Activated T-cell treated with anti-CD3 and anti-CD28 coated beads, Interleukin-2, amount 50 U/mL, for 4 hours (primary cell): ENCODE measurements at regions not wholly inside any gene's neighbourhood (a gene's known extent, or its start where the extent isn't known, plus 50 kb on each side); places are given as distances from the start of the nearest gene placed in this dataset.
A peak's percentile ranks its signal among the peaks of the same experiment; 100 is the strongest.
"Not testable (repeated sequence)": the region's sequence is repeated elsewhere in the genome, so short reads cannot be mapped to it uniquely, and the experiment has no call there.

ENCODE experiments used
- ATAC-seq, 2 donors: fragments of 200-7000 bp; cut with Tn5 transposase; one replicate each; pipeline ENCODE4 v1.10.0; 2021
- DNase-seq: peaks from one replicate; pipeline ENCODE4 v3.0.0-alpha.2; 2020
- H3K27me3 Mint-ChIP-seq: one replicate; pipeline ENCODE4 v1.8.0; 2021; ENCODE audit warnings: low read depth, mixed read lengths
- H3K36me3 Mint-ChIP-seq: one replicate; pipeline ENCODE4 v1.8.0; 2022; ENCODE audit warnings: mixed read lengths; ENCODE audit not compliant: insufficient read depth
- H3K4me1 Mint-ChIP-seq: one replicate; pipeline ENCODE4 v1.8.0; 2021; ENCODE audit warnings: low read depth, mixed read lengths
- H3K4me3 Mint-ChIP-seq: one replicate; pipeline ENCODE4 v1.8.0; 2021; ENCODE audit warnings: mild to moderate bottlenecking, moderate library complexity, mixed read lengths
- H3K9me3 Mint-ChIP-seq: one replicate; pipeline ENCODE4 v1.8.0; 2021; ENCODE audit warnings: mixed read lengths

DNA sequence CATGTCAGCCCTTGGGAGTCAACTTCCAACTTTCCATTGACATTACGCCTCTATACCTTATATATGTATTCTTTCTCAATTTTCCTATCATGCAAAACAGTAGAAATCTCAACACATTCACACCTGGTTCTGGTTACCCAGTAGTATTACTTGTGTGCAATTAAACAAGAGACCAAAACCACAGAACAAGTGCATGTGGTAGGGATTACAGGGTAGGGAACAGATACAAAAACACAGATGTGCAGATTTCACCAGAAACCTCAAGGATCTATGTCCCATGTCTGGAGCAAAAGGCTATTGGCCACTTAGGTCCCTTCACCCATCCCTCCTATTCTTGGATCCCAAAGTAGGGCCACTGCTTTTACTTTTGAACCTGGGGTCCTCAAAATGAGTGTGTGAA lies 143.6 kb upstream of the ZCCHC13 start:
- peaks cover 3% of the 10 kb centered on the region for H3K9me3 Mint-ChIP-seq
- H3K4me1 Mint-ChIP-seq, result no peaks in the 10 kb centered on the region
- H3K36me3 Mint-ChIP-seq, result peaks cover 4% of the 10 kb centered on the region

DNA sequence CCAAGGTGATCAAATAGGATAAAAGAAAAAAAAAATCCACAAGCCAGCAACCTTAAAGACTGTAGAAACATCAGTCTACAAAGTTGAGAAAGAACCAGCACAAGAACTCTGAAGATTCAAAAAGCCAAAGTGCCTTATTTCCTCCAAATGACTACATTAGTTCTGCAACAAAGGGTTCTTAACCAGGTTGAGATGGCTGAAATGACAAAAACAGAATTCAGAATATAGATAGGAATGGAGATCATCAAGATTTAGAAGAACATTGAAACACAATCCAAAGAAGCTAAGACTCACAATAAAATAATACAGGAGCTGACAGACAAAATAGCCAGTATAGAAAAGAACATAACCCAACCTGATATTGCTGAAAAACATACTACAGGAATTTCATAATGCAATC lies 156.5 kb upstream of the ZCCHC13 start:
- Mint-ChIP-seq H3K27me3 (no peaks in the 10 kb centered on the region), H3K4me1 (no peaks in the 10 kb centered on the region), H3K36me3 (peaks cover 5% of the 10 kb centered on the region), H3K4me3 (no peak overlapping the region), H3K9me3 (peaks cover 11% of the 10 kb centered on the region)
- DNase-seq, result no peak
- ATAC-seq, result no peak

More for the DNA sequence above, 143.6 kb upstream of the ZCCHC13 start:
- no peak for DNase-seq
- no peaks in the 10 kb centered on the region for H3K27me3 Mint-ChIP-seq
- ATAC-seq, result no peak
- no peak overlapping the region for H3K4me3 Mint-ChIP-seq

DNA sequence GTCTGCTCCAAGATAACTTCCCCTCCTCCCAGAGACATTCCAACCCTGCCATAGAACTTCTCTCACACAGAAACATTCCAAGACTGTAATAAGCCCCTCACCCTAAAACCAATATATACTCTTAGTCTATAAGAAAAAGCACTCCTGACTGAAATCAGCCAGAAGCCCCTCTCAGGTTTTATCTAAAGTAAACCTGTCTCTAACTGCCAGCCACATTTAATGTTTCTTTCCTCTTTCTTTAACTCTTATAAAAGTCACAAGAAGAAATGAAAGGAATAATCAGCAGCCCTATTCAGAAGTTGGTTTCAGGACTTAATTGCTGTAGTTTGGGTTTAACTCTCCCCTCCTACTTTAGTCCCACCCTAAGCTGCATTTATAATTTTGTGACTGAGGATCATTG lies 165.0 kb upstream of the ZCCHC13 start:
- Mint-ChIP-seq H3K9me3 (no peaks in the 10 kb centered on the region), H3K4me3 (no peak overlapping the region)
- ATAC-seq, result no peak

DNA sequence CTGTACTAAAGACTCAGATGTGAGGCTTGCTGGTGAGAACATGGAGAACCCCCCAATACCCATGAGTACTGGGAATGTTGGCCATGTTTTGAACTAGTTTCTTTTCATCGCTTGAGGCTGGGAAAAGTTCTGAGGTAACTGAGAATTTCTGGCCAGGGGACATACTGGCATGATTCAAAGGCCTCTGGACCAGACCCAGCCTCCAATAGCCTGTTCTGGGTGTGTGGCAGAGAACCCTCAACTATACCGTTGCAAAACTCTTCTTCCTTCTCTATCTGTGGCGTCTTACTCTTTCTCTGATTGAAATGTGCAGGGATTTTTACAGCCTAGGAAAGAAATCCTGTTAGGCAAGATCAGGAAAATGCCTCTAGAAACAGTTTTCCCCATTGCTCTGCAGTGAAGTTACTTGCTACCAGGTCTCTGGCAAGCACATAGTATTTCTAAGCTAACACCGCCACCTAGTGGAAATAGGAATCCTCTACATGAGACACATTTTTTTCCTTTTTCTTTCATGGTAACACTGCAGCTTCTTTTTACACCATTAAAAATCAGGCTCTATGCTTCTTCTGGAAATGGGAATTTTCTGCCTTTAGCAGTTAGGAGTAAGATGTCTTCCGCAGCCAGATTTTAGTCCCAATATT lies 170.7 kb upstream of the ZCCHC13 start:
- DNase-seq, result no peak

More for the DNA sequence above, 165.0 kb upstream of the ZCCHC13 start:
- Mint-ChIP-seq H3K36me3 (peaks cover 2% of the 10 kb centered on the region), H3K27me3 (no peaks in the 10 kb centered on the region), H3K4me1 (no peaks in the 10 kb centered on the region)
- no peak for DNase-seq

DNA sequence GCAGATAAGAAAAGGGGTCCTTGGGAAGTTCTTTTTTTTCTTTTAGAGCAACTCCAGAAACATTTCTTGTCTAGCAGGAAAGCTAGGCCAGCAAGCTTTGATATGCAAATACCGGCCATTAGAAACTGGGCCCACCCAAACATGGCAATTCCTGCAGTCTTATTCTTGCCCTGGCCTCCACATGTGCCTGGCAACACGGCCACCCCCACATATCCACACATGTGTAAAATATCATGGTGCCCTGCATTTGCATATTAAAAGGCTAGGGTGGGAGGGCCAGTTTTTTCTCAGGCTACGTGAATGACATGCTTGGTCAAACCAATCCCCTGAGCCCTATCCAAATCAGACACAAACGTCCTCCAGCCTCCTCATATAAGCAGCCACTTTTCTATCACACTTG lies 171.7 kb upstream of the ZCCHC13 start:
- DNase-seq (no peak), ATAC-seq (no peak)
- Mint-ChIP-seq H3K27me3 (no peaks in the 10 kb centered on the region), H3K36me3 (no peaks in the 10 kb centered on the region), H3K4me1 (no peaks in the 10 kb centered on the region), H3K9me3 (no peaks in the 10 kb centered on the region), H3K4me3 (no peak overlapping the region)

More for the DNA sequence above, 170.7 kb upstream of the ZCCHC13 start:
- H3K4me3 Mint-ChIP-seq, result no peak overlapping the region
- H3K4me1 Mint-ChIP-seq, result no peaks in the 10 kb centered on the region
- no peaks in the 10 kb centered on the region for H3K36me3 Mint-ChIP-seq
- peak in 1 of 2 donors; percentile 66 for ATAC-seq
- no peaks in the 10 kb centered on the region for H3K9me3 Mint-ChIP-seq
- H3K27me3 Mint-ChIP-seq, result no peaks in the 10 kb centered on the region

DNA sequence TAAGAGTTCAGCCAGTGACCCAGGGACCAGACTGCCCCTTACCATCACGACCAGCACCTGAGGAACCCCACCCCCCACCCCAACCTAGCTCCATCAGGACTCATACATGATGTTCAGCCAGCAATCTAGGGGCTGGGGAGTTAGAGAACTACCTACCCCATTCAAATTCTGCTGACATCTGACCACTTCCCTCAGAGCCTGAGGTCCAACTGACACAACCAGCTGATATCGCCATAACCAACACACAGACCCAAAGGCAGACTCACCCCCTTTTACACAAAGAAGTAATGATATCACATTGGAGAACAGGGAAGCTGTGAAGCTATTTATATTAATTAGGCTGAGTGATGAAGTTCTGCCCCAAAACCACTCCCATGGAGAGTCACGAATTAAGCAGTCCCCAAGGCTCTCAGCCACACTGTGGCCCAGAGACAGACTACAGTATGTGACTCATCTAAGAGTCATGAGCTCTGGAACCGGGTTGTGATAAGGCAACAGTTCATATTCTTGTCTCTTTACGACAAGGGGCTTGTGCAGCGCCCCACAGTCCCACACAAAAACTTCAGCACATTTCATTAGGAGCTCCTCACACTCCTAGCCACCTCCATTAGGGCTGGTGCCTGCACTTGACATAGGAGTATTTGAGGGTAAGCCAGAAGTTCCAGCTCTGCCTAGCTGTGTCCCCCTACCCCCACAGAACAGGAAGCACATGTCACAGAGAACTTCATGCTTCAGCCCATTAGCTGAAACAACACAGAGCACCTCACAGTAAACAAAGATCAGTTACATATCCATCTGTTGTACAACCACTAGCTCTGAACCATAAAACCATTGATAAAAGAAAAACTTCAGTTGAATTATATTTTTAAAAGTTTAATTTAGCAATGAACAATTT lies 184.7 kb upstream of the ZCCHC13 start:
- no peaks in the 10 kb centered on the region for H3K36me3 Mint-ChIP-seq
- no peaks in the 10 kb centered on the region for H3K9me3 Mint-ChIP-seq
- peak in 1 of 2 donors; percentile 28 for ATAC-seq
- DNase-seq, result no peak
- no peaks in the 10 kb centered on the region for H3K27me3 Mint-ChIP-seq
- no peak overlapping the region for H3K4me3 Mint-ChIP-seq
- H3K4me1 Mint-ChIP-seq, result no peaks in the 10 kb centered on the region

DNA sequence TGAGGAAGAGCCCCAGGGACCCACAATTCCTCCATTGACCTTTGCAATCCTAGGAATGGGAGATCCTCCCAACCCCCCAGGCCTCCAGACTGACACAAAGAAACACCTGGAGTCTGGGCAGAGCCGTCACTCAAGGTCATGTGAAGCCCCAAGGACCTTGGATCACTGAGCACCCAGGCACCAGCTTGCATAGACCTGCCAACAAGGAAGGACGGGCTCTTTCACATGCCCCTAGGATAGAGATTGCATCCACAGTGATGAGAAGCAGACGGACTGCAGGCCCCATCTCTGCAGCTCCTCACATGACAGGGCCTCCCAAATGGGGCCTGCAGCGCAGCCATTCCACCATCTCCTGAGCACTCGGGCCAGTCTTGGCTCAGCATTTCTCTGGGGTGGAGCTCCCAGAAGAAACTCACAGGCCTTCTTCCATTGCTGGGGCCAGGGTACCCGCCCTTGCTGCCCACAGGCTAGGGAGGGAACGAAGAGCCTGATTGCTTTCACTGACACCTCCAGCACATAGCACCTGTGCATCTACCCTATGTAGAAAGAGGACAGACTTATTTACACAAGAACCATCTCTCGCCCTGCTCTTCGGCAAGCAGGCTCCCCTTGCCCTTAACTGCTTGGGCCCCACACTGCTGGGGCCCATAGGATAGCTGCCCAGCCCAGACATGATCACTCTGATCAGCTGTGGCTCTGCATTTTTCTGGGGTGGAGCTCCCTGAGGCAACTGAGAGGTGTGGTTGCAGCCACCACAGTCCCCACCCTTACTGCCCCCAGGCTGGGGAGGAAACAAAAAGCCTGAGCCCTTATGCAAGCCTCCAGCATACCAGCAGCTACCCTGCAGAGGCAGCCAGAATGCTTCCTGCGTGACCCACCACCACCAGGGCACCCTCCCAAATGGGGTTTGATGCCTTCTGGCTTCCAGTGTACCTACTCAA lies 185.7 kb upstream of the ZCCHC13 start:
- Mint-ChIP-seq H3K4me3 (no peak overlapping the region), H3K27me3 (no peaks in the 10 kb centered on the region), H3K36me3 (no peaks in the 10 kb centered on the region), H3K9me3 (no peaks in the 10 kb centered on the region), H3K4me1 (no peaks in the 10 kb centered on the region)
- DNase-seq (no peak), ATAC-seq (no peak)

DNA sequence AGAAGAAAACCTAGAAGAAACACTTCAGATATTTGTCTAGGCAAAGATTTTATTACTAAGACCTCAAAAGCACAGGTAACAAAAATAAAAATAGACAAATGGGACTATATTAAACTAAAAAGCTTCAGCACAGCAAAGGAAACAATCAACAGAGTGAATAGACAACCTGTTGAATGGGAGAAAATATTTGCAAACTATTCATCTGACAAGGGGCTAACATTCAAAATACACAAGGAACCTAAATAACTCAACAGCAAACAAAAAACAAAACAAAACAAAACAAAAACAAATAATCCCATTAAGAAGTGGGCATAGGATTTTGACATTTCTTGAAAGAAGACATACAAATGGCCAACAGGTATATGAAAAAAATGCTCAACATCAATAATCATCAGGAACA lies 192.7 kb upstream of the ZCCHC13 start:
- ATAC-seq, result no peak
- Mint-ChIP-seq H3K4me3 (no peak overlapping the region), H3K27me3 (no peaks in the 10 kb centered on the region), H3K36me3 (peaks cover 14% of the 10 kb centered on the region), H3K9me3 (peaks cover 3% of the 10 kb centered on the region), H3K4me1 (no peaks in the 10 kb centered on the region)
- DNase-seq, result no peak

DNA sequence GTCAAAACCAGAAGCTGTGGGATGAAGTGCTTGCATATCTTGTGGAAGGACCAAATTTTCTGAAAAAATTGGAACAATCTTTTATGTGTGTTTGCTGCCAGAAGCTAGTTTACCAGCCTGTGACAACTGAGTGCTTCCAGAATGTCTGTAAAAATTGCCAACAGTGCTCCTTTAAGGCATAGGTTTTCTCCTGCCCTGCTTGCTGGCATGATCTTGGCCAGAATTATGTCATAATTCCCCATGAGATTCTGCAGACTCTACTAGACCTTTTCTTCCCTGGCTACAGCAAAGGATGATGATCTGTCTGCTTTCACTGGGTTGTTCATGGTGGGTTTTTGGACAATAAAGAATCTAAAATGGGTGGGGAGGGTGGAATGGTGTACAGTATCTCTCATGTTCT lies 196.3 kb upstream of the ZCCHC13 start:
- peaks cover 20% of the 10 kb centered on the region for H3K36me3 Mint-ChIP-seq
- DNase-seq (no peak), ATAC-seq (no peak)
- peaks cover 3% of the 10 kb centered on the region for H3K9me3 Mint-ChIP-seq
- H3K4me1 Mint-ChIP-seq, result no peaks in the 10 kb centered on the region
- H3K4me3 Mint-ChIP-seq, result no peak overlapping the region
- H3K27me3 Mint-ChIP-seq, result no peaks in the 10 kb centered on the region

DNA sequence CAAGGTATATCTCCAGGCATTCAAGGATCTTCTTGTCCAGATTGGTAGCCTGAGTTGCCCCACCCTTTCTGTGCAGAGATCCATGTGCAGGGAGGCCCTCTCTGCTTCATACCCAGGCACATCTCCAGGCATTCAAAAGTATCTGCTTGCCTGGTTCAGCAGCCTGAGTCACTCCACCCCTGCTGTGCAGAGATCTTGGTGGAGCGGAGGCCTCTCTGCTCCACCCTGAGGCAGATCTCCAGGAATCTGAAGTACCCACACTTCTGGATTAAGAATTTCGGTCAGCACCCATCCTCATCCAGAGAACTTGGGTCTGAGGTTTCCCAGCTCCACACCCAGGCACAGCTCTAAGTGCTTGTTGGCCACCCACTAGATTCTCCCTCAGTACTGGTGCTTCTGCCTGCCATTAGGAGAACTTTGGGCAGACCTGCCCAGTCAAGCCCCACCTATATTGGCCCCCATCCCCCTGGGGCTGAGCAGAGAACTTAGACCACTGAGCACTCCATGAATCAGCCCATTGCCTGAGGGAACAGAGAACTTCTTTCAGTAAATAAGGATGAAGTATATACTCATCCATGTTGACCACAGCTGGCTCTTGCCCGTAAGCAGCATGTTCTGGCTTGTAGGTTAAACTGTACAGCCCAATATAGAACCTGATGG lies 199.5 kb upstream of the ZCCHC13 start:
- Mint-ChIP-seq H3K9me3 (no peaks in the 10 kb centered on the region), H3K4me3 (no peak overlapping the region), H3K4me1 (no peaks in the 10 kb centered on the region), H3K27me3 (no peaks in the 10 kb centered on the region), H3K36me3 (peaks cover 17% of the 10 kb centered on the region)
- no peak for ATAC-seq
- DNase-seq, result no peak

DNA sequence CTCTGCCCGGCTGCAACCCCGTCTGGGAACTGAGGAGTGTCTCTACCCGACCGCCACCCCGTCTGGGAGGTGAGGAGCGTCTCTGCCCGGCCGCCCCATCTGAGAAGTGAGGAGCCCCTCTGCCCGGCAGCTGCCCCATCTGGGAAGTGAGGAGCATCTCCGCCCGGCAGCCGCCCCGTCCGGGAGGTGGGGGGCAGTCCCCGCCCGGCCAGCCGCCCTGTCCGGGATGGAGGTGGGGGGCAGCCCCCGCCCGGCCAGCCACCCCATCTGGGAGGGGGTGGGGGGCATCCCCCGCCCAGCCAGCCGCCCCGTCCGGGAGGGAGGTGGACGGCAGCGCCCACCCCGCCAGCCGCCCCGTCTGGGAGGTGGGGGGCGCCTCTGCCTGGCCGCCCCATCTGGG lies 205.6 kb upstream of the ZCCHC13 start:
- not testable (repeated sequence) for DNase-seq, H3K27me3 Mint-ChIP-seq, ATAC-seq, H3K4me3 Mint-ChIP-seq, H3K36me3 Mint-ChIP-seq, H3K4me1 Mint-ChIP-seq, H3K9me3 Mint-ChIP-seq

DNA sequence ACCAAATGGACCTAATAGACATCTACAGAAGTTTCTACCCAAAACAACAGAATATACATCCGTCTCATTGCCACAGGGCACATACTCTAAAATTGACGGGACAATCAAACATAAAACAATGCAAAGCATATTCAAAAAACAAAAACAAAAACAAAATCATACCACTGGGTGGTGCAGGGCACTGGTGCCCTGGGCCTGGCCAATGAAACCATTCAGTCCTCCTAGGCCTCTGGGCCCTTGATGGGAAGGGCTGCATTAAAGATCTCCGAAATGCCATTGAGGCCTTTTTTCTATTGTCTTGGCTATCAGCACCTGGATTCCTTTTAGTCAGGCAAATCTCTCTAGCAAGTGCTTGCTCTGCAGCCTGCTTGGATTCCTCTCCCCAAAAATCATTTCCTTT lies 213.9 kb upstream of the ZCCHC13 start:
- no peak for DNase-seq
- Mint-ChIP-seq H3K4me1 (no peaks in the 10 kb centered on the region), H3K36me3 (peaks cover 17% of the 10 kb centered on the region), H3K9me3 (peaks cover 19% of the 10 kb centered on the region), H3K4me3 (no peak overlapping the region), H3K27me3 (no peaks in the 10 kb centered on the region)
- no peak for ATAC-seq

DNA sequence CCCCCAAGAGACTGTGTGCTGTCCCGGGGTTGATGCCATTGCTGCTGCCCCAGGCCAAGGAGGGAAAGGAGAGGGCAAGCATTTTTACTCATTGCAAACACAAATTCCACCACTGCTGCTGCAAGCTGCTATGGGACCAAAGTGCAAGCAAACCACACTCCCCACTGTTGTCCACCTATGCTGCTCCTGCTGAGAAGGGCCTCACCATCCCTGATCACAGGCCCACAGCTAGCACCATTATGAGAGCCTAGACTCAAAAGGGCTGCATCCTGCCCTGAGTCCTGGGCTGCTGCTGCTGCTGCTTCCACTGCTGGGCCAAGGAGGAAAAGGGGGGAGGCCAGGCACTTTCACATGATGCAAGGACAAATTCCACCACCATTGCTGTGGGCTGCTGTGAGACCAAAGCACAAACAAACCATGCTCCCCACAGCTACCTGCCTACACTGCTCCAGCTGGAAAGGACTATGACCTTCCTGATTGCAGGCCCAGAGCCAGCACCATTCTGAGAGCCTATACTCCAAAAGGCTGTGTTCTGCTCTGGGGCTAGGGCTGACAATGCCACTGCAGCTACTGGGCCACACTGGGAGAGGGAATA lies 218.2 kb upstream of the ZCCHC13 start:
- Mint-ChIP-seq H3K4me3 (no peak overlapping the region), H3K36me3 (peaks cover 19% of the 10 kb centered on the region), H3K27me3 (no peaks in the 10 kb centered on the region), H3K4me1 (no peaks in the 10 kb centered on the region), H3K9me3 (peaks cover 17% of the 10 kb centered on the region)
- DNase-seq (no peak), ATAC-seq (no peak)
